ENCODE measurements at regions not wholly inside any gene's neighbourhood (a gene's known extent, or its start where the extent isn't known, plus 50 kb on each side); places are given as distances from the start of the nearest gene placed in this dataset.

DNA sequence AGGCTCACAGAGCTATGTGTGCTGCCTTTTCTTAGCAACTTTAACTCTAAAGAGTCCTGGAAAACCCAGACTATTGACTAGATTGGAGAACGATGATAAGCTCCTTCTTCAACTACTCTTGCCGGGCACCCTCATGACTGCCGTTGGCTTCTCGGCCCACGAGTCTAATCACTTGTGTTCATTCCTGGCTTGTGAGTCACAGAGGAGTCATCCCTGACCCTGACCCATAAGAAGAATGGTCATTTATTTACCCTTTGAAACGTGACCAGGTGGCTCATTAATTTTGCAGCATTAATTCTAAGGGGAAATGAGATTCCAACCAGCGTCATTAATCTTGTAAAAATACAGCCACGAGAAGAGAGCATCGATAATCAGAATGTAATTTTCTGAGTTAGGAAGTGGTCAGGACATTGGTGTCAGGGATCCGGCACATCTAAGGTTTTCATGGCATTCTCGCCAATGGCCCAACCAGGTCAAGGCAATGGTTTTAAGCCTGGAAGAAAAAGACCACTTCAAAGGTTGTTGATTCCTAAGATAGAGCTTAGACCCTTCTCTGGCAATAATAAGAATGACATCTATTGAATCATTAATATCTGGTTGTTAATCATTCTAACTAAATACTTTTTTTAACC is 183.6 kb upstream of the RUNX1 start:
- TF ChIP-seq CTCF (IDR thresholded peaks at IDR 0.05; ENCODE audit: low read depth, low read length, missing control alignments) = no peak
- DNase-seq (ENCODE audit: low read depth) = peak; percentile 75

DNA sequence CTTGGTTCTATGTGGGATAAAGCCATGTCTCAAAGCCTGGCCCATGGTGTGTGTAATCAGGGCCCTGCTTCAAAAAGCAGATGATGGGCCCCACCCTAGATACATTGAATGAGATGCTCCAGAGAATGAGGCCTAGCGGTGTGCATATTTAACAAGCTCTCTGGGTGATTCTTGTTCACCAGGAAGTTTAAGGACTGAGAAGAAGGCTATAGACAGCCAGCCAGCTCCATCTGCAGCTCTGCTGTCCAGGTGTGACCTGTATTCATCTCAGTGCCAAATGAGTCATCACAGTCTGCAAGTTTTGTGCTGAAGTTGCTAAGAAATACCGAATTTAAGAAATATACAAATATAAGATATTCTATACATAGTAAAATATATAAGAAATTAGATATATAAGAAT is 182.0 kb upstream of the RUNX1 start:
- in situ Hi-C loops (cut with HindIII; ENCODE audit: low sequenced_read_pairs) = no loop called here
- no peak for TF ChIP-seq CTCF (IDR thresholded peaks at IDR 0.05; ENCODE audit: low read depth, low read length, missing control alignments)
- H3K4me3 ChIP-seq (ENCODE audit: low read depth, low read length) = no peak overlapping the region
- DNase-seq (ENCODE audit: low read depth) = no peak

More for the DNA sequence above, 183.6 kb upstream of the RUNX1 start:
- in situ Hi-C loops (cut with HindIII; ENCODE audit: low sequenced_read_pairs) = no loop called here
- H3K4me3 ChIP-seq (ENCODE audit: low read depth, low read length) = no peak overlapping the region

- in situ Hi-C loops (cut with HindIII; ENCODE audit: low sequenced_read_pairs) = no loop called here
- no peak for DNase-seq (ENCODE audit: low read depth)
- no peak overlapping the region for H3K4me3 ChIP-seq (ENCODE audit: low read depth, low read length)
- TF ChIP-seq CTCF (IDR thresholded peaks at IDR 0.05; ENCODE audit: low read depth, low read length, missing control alignments) = no peak
Measured at GRCh38 chr21:35229290-35229689, 180.2 kb upstream of the RUNX1 start.

DNA sequence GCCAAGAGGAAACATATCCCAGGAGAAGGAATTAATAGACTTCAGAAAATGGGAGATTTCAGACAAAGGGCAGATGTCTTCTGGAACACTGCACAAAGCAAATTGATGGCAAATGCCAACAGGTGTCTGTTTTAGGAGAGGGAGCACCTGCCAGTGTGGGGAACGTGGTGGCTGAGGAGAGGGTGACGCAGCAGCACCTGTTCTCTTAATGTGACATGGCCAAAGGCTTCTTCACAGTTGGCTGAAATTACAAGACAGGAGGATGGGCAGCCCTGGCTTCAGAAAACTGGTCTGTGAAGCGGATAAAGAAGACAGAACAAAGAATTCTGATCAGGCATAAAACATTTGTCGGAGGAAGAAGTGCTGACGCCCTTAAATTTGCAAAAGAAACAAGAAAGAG is 178.7 kb upstream of the RUNX1 start:
- TF ChIP-seq CTCF (IDR thresholded peaks at IDR 0.05; ENCODE audit: low read depth, low read length, missing control alignments) = no peak
- in situ Hi-C loops (cut with HindIII; ENCODE audit: low sequenced_read_pairs) = no loop called here
- DNase-seq (ENCODE audit: low read depth) = no peak
- no peak overlapping the region for H3K4me3 ChIP-seq (ENCODE audit: low read depth, low read length)

DNA sequence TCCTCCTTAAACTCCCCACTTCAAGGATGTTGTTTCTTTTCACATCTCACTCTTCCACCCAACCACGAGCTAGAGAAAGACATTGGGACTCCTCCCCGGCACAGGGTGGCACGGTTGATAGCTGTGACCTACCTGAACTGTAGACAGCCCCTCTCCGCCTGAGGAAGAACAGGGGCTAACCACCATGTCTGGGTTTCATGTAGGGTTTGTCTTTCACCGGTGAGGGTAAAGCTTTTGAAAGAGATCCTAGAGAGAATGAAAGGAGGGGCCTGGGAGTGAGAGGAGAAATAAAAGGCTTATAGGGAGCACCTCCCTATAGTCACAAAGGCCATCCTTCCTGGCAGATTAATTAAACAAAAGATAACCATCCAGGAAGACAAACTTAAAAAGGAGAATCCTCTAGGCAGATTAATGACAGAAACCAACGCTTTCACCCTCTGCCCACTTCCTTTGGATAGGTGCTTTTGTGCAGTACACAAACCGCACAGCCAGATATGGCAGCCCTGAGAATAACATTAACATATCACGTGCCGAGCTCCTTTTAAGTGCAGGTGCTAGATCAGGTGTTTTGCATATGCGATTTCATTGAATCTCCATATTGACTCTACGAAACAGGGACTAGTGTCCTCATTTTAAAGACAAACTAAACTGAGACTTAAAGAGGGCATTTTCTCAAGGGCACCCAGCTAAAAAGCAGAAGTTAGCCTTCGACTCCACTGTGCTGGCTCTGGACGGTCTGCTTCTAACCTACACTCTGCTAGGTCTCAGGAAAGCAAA is 178.1 kb upstream of the RUNX1 start:
- no peak for DNase-seq (ENCODE audit: low read depth)
- in situ Hi-C loops (cut with HindIII; ENCODE audit: low sequenced_read_pairs) = no loop called here

DNA sequence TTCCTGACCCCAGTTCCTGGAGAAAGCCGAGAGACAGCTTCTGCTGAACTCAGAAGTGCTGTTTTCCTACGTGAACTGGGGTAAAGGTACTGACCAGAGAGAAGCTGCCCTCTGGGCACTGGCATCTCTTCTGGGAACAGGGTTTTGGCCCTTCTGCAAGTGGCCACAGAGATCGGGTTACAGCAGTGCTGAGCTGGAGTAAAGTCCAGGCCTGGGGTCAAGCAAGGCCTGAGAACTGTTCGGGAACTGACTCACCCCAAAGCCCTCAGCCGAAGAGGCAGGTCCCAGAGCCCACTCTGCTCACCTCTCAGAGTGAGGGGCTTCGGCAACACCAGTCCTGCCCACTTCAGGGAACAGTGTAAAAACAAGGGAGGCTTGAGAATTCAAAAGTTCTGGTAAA is 177.2 kb upstream of the RUNX1 start:
- no peak for TF ChIP-seq CTCF (IDR thresholded peaks at IDR 0.05; ENCODE audit: low read depth, low read length, missing control alignments)
- in situ Hi-C loops (cut with HindIII; ENCODE audit: low sequenced_read_pairs) = no loop called here
- H3K4me3 ChIP-seq (ENCODE audit: low read depth, low read length) = no peak overlapping the region
- DNase-seq (ENCODE audit: low read depth) = no peak

More for the DNA sequence above, 178.1 kb upstream of the RUNX1 start:
- TF ChIP-seq CTCF (IDR thresholded peaks at IDR 0.05; ENCODE audit: low read depth, low read length, missing control alignments) = no peak
- H3K4me3 ChIP-seq (ENCODE audit: low read depth, low read length) = no peak overlapping the region
